K562 (cell line): ENCODE measurements at regions not wholly inside any gene's neighbourhood (a gene's known extent, or its start where the extent isn't known, plus 50 kb on each side); places are given as distances from the start of the nearest gene placed in this dataset.

Experiments used
- CXXC5 ChIP-seq: fragments of 250-450 bp; sonication (Bioruptor Pico); IDR thresholded peaks from 2 replicates; pipeline ENCODE4 v1.8.0; 2022; ENCODE audit warnings: inconsistent platforms, mild to moderate bottlenecking, moderate library complexity
- PHB ChIP-seq: fragments of 250-450 bp; sonication (Bioruptor Pico); IDR thresholded peaks from 2 replicates; pipeline ENCODE4 v1.5.0; 2021
- PTBP1 ChIP-seq: fragments of 200-400 bp; formaldehyde crosslinking; IDR thresholded peaks from 2 replicates; pipeline ENCODE4 v1.6.1; 2017; ENCODE audit warnings: low read depth, low read length
- SNIP1 ChIP-seq: fragments of 450-650 bp; IDR thresholded peaks from 2 replicates; pipeline ENCODE4 v1.7.1; 2017; ENCODE audit warnings: low read depth, mild to moderate bottlenecking
- ZFPM2 ChIP-seq: fragments of 250-450 bp; sonication (Bioruptor Pico); IDR thresholded peaks from 2 replicates; pipeline ENCODE4 v1.5.1; 2022; ENCODE audit warnings: mild to moderate bottlenecking
- ZNF274 ChIP-seq: IDR thresholded peaks from 2 replicates; pipeline ENCODE4 v1.6.1; 2011; ENCODE audit warnings: low read depth, mild to moderate bottlenecking, low read length, moderate library complexity, borderline replicate concordance
- ZNF282 ChIP-seq: sonication (generic); formaldehyde crosslinking; IDR thresholded peaks from 2 replicates; pipeline ENCODE4 v1.8.1; 2023; ENCODE audit warnings: missing genetic modification reagents
- ZNF592 ChIP-seq: fragments of 450-650 bp; IDR thresholded peaks from 2 replicates; pipeline ENCODE4 v1.6.1; 2017; ENCODE audit warnings: antibody characterized with exemption, mild to moderate bottlenecking
- TF ChIP-seq, protein P1 (sequence below): fragments of 250-450 bp; sonication (Bioruptor Pico); IDR thresholded peaks from 2 replicates; pipeline ENCODE4 v1.4.0; 2020; ENCODE audit warnings: mild to moderate bottlenecking

DNA sequence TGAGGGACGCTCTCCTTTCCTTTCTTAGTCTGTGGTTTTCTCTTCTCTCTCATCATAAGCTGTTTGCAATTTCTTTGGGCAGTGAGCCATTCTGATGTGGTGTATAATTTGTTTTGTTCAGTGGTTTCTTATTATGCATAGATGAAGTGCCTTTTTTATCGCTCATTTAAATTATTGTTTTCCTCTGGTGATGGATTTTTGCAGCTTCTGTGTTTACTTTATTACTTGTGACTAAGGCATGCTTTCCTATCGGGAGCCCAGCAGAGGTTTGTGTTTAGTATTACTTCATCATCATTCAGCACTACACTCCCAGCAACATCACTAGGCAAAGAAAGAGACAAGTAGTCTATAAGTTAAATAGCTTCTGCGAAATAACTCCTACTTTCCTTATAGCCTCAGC lies 586.6 kb upstream of the NOVA1 start (continued):
- no peak for TF ChIP-seq ZNF592
- TF ChIP-seq PHB (CRISPR knock-in tag): no peak
- TF ChIP-seq ZNF282 (CRISPR knock-in tag): no peak
- TF ChIP-seq CXXC5 (CRISPR knock-in tag): no peak
- TF ChIP-seq SNIP1: no peak
- TF ChIP-seq ZNF274: no peak
- TF ChIP-seq PTBP1: no peak
- no peak for TF ChIP-seq ZFPM2
- TF ChIP-seq, protein P1, sequence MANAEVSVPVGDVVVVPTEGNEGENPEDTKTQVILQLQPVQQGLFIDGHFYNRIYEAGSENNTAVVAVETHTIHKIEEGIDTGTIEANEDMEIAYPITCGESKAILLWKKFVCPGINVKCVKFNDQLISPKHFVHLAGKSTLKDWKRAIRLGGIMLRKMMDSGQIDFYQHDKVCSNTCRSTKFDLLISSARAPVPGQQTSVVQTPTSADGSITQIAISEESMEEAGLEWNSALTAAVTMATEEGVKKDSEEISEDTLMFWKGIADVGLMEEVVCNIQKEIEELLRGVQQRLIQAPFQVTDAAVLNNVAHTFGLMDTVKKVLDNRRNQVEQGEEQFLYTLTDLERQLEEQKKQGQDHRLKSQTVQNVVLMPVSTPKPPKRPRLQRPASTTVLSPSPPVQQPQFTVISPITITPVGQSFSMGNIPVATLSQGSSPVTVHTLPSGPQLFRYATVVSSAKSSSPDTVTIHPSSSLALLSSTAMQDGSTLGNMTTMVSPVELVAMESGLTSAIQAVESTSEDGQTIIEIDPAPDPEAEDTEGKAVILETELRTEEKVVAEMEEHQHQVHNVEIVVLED: no peak
- TF ChIP-seq, all 486 proteins: peak for 0
